ENCODE measurements at regions not wholly inside any gene's neighbourhood (a gene's known extent, or its start where the extent isn't known, plus 50 kb on each side); places are given as distances from the start of the nearest gene placed in this dataset.
A peak's percentile ranks its signal among the peaks of the same experiment; 100 is the strongest.

DNA sequence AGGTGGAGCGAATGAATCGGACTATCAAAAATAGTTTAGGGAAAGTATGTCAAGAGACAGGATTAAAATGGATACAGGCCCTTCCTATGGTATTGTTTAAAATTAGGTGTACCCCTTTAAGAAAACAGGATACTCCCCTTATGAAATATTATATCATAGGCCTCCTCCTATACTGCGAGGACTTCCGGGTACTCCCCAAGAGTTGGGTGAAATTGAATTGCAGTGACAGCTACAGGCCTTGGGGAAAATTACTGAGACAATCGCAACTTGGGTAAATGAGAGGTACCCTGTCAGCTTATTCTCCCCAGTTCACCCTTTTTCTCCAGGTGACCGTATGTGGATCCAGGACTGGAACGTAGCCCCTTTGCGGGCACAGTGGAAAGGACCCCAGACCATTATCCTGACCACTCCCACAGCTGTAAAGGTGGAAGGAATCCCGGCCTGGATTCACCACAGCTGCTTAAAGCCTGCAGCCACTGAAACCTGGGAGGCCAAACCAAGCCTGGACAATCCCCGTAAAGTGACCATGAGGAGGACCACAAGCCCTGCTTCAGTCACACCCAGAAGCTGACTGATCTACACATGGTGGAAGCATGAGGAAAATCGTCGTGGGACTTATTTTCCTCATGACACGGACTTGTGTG lies 1138.1 kb downstream of the ARAP2 start:
- TF ChIP-seq POLR2A (IDR thresholded peaks at IDR 0.05) = no peak
- no peak for TF ChIP-seq CTCF (IDR thresholded peaks at IDR 0.05 in 4 of 5, conservative IDR thresholded peaks at IDR 0.05 in 1 of 5)
- in situ Hi-C loops (cut with MboI; ENCODE audit: low sequenced_read_pairs in 4 of 4) = no loop called here
- ATAC-seq (no peak), DNase-seq (no peak)
- intact Hi-C loops (cut with DNase I; ENCODE audit: low total_unique reads) = no loop called here
- no peak overlapping the region for H3K27ac ChIP-seq
- no peaks in the 10 kb centered on the region for H3K27me3 ChIP-seq
- no peaks in the 10 kb centered on the region for H3K36me3 ChIP-seq
- H3K4me3 ChIP-seq = no peak overlapping the region
- no peaks in the 10 kb centered on the region for H3K4me1 ChIP-seq
- H3K9me3 ChIP-seq = no peaks in the 10 kb centered on the region

DNA sequence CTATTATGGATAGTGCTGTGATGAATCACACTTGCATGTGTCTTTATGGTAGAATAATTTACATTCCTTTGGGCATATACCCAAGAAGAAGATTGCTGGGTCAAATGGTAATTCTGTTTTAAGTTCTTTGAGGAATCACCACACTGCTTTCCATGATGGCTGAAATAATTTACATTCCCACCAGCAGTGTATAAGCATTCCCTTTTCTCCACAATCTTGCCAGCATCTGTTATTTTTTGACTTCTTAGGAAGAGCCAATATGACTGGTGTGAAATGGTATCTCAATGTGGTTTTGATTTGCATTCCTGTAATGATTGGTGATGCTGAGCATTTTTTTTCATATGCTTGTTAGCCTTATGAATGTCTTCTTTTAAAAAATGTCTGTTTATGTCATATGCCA lies 1120.2 kb downstream of the ARAP2 start:
- H3K27ac ChIP-seq = no peak overlapping the region

DNA sequence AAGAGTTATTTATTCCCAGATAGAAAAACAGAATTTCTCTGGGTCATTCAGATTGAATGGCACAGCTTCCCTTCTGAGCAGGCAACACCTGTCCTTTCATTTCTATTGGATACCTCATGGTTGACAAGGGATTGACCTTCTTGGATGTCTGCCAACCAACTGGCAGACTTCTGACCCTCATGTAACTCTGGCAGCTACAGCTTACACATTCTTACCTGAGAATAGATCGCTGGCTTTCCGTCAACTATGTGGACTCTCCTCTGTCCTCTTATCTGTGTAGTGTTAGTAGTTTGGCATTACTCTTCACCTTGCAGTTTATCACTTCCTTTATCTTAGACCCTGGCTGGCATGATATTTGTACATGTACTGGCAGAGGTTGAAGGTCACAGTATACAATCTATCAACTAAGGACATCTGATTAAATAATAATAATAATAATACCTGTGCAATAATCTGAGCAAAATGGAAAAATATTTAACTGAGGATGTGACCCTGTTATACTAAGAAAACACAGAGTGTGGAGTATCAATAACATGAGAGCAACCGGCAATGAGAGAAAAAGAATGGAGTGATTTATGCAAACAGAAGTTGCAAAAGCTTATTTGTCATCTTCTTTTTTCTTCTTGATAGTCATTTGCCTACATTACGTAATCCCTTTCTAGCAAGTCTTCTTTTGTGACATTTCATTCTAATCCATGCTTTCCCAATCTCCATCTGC lies 1118.2 kb downstream of the ARAP2 start:
- H3K27ac ChIP-seq = no peak overlapping the region
- DNase-seq (no peak), ATAC-seq (peak in 1 of 2 donors; percentile 53)
- no peak overlapping the region for H3K4me3 ChIP-seq
- in situ Hi-C loops (cut with MboI; ENCODE audit: low sequenced_read_pairs in 4 of 4) (no loop called here), intact Hi-C loops (cut with DNase I; ENCODE audit: low total_unique reads) (no loop called here)
- H3K9me3 ChIP-seq = no peaks in the 10 kb centered on the region
- H3K36me3 ChIP-seq = no peaks in the 10 kb centered on the region
- no peaks in the 10 kb centered on the region for H3K4me1 ChIP-seq
- no peak for TF ChIP-seq CTCF (IDR thresholded peaks at IDR 0.05 in 4 of 5, conservative IDR thresholded peaks at IDR 0.05 in 1 of 5)
- TF ChIP-seq POLR2A (IDR thresholded peaks at IDR 0.05) = no peak
- H3K27me3 ChIP-seq = no peaks in the 10 kb centered on the region

More for the DNA sequence above, 1120.2 kb downstream of the ARAP2 start:
- TF ChIP-seq CTCF (IDR thresholded peaks at IDR 0.05 in 4 of 5, conservative IDR thresholded peaks at IDR 0.05 in 1 of 5) (no peak), POLR2A (IDR thresholded peaks at IDR 0.05) (no peak)
- H3K36me3 ChIP-seq = no peaks in the 10 kb centered on the region
- intact Hi-C loops (cut with DNase I; ENCODE audit: low total_unique reads) = no loop called here
- H3K27me3 ChIP-seq = no peaks in the 10 kb centered on the region
- in situ Hi-C loops (cut with MboI; ENCODE audit: low sequenced_read_pairs in 4 of 4) = no loop called here
- no peaks in the 10 kb centered on the region for H3K9me3 ChIP-seq
- H3K4me3 ChIP-seq = no peak overlapping the region
- no peaks in the 10 kb centered on the region for H3K4me1 ChIP-seq
- DNase-seq (no peak), ATAC-seq (no peak)

DNA sequence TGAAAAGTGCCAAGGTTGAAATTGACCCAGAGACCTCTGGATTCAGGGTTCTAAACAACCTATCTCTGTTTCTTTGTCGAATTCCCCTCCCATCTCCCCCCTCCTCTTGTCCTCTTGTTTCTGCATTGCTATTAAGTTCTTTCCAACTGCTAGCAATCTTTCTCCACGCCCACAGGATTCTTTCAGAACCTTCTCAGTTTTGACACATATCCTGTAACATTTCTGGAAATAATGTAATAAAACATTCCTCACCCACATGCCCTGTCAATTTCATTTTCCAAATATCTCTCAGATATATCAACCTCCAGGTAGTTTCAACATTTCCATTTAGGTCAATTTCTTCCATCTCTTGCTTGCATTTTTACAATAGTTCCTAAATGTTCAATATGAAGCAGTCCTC lies 1105.9 kb downstream of the ARAP2 start:
- intact Hi-C loops (cut with DNase I; ENCODE audit: low total_unique reads) = no loop called here
- DNase-seq (no peak), ATAC-seq (no peak)
- no peak overlapping the region for H3K4me3 ChIP-seq
- H3K27me3 ChIP-seq = no peaks in the 10 kb centered on the region
- in situ Hi-C loops (cut with MboI; ENCODE audit: low sequenced_read_pairs in 4 of 4) = no loop called here
- H3K36me3 ChIP-seq = no peaks in the 10 kb centered on the region
- no peaks in the 10 kb centered on the region for H3K9me3 ChIP-seq
- H3K27ac ChIP-seq = no peak overlapping the region
- no peaks in the 10 kb centered on the region for H3K4me1 ChIP-seq
- no peak for TF ChIP-seq CTCF (IDR thresholded peaks at IDR 0.05 in 4 of 5, conservative IDR thresholded peaks at IDR 0.05 in 1 of 5)
- no peak for TF ChIP-seq POLR2A (IDR thresholded peaks at IDR 0.05)
